ENCODE measurements at regions not wholly inside any gene's neighbourhood (a gene's known extent, or its start where the extent isn't known, plus 50 kb on each side); places are given as distances from the start of the nearest gene placed in this dataset.
A peak's percentile ranks its signal among the peaks of the same experiment; 100 is the strongest.
"Not testable (repeated sequence)": the region's sequence is repeated elsewhere in the genome, so short reads cannot be mapped to it uniquely, and the experiment has no call there.

GRCh38 chr10:91091780-91092179 lies 128.7 kb upstream of the PCGF5 start:
- DNase-seq: no peak

DNA sequence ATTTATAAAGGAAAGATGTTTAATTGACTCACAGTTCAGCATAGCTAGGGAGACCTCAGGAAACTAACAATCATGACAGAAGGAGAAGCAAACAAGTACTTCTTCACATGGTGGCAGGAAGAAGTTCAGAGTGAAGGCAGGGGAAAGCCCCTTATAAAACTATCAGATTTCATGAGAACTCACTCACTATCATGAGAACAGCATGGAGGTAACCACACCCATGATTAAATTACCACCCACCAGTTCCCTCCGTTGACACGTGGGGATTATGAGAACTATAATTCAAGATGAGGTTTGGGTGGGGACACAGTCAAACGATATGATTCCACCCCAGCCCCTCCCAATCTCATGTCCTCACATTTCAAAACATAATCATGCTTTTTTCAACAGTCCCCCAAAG lies 124.2 kb upstream of the PCGF5 start:
- no peak for DNase-seq

- DNase-seq: no peak
Measured at GRCh38 chr10:91097313-91097712, 123.2 kb upstream of the PCGF5 start.

DNA sequence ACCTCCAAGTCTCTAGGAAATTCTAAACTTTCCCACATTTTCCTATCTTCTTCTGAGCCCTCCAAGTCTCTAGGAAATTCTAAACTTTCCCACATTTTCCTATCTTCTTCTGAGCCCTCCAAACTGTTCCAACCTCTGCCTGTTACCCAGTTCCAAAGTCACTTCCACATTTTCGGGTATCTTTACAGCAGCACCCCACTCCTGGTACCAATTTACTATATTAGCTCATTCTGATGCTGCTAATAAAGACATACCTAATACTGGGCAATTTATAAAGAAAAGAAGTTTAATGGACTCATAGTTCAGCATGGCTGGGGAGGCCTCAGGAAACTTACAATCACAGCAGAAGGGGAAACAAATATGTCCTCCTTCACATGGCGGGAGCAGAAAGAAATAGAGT lies 122.4 kb upstream of the PCGF5 start:
- not testable (repeated sequence) for DNase-seq

- no peak for DNase-seq
Measured at GRCh38 chr10:91103384-91104192, 116.9 kb upstream of the PCGF5 start.

GRCh38 chr10:91104193-91105041 lies 116.0 kb upstream of the PCGF5 start:
- no peak for DNase-seq

DNA sequence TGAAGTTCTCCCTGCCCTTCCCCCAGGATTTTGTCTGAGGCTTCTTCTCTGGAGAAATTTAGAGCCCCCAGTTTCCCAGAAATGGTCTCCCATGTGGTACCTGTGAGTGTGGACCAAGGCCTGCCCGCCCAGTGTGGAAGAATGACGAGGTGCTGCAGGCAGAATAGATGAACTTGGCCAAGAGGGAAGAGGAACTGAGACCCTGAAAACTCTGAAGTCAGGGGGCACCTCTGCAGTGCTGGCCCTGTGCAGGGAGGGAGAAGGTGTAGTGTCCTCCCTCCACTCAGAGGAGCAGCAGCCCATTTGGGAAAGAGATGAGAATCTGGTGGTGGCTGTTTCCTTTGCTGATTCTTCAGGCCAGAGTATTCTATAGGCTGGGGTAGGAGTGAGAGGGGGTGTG lies 115.2 kb upstream of the PCGF5 start:
- no peak for DNase-seq

DNA sequence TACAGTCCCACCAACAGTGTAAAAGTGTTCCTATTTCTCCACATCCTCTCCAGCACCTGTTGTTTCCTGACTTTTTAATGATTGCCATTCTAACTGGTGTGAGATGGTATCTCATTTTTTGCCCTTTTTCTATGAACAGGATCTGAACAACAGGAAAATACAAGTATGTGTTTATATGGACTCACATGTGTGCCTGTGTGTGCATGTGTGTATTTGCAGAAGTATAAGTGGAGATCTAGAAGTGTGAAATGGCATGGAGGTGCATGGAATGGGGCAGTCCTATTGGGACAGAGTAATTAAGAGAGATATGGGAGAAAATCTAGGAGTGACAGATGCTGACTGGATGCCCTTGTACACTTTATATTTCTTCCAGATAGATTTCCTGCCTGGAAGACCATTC lies 111.6 kb upstream of the PCGF5 start:
- DNase-seq: no peak

- DNase-seq: no peak
Measured at GRCh38 chr10:91111060-91111459, 109.4 kb upstream of the PCGF5 start.

GRCh38 chr10:91115618-91116390 lies 104.7 kb upstream of the PCGF5 start:
- no peak for DNase-seq

DNA sequence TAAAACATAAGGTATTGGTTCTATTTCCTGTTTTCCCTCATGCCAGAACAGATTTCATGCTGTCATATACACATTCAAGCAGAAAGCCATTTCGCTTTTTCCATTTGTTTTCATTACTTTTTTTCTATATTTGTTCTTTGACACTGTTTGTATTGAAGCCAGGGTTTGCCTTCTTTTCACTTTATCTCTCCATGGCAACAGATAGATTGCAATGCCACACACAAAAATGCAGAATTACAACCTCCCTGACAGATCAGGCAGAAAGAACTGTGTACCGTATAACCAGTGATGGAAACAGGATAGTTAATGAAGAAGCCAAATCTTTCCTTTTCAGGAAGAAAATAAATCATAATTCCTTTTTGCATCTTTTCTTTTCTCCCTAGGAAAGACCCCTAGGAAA lies 103.0 kb upstream of the PCGF5 start:
- DNase-seq: no peak

DNA sequence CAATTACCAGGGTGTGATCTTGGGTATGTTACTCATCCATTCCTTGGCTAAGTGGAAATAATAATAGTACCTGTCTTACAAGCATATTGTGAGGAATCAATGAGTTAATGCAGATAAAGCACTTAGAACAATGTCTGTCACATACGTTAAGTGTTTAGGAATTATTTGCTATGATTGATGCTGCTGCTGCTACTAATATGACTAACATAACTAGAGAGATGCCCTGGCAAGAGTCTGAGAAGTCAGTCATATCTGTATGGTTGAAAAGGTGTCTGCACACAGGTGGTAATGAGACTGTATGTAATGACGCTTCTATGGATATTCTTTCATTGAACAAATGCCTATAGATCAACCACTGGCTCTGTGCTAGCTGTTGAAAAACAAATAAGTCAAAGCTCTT lies 100.1 kb upstream of the PCGF5 start:
- DNase-seq: no peak

DNA sequence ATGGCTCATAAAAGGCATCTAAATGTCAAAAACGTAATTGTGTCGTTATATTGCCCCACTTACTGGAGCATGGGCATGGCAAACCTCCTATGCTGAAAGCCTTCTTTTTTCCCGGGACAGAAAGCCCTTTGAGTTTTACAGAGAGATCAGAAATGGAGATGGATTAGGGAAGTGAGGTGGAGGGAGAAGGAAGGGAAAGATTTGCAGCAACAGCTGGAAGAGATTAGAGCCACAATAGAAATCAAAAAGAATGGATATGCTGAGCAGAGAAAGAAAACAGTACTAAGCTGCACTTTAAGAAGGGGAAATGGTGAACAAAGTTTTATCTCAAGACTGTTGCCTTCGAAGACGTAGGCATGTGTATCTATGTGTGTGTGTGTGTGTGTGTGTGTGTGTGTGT lies 97.2 kb upstream of the PCGF5 start:
- no peak for DNase-seq

GRCh38 chr10:91124016-91124415 lies 96.4 kb upstream of the PCGF5 start:
- no peak for DNase-seq

- DNase-seq: no peak
Measured at GRCh38 chr10:91126471-91126870, 94.0 kb upstream of the PCGF5 start.

DNA sequence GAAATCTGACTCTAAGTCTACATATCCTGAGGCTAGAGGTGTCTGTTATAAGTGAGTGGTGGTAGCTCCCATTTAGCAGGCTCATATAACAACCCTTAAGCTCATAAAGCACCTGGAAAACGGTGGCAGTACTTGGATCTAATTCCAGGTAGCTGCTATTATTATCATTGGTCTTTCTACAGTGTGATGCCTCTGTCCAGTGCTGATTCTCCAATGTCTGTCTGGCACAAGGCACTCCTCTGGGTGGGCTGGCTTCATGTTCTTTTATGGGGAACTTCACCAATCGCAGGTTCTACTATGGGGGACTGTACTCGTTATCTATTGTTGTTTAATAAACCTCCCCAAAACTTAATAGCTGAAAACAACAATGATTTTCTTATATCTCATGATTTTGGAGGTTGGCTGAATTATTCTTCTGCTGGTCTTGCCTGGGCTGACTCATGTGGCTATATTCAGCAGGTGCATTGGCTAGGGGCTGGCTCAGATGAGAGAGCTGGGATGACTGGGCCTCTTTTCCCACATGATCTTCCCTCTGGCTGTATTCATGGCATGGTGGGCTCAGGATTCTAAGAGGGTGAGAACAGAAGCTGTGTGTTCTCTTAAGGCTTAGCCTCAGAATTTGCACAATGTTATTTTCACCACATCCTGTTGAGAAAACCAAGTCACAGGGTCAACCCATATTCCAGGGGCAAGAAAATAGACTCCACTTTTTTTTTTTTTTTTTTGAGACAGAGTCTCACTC lies 93.0 kb upstream of the PCGF5 start:
- no peak for DNase-seq

- DNase-seq: no peak
Measured at GRCh38 chr10:91135113-91135512, 85.3 kb upstream of the PCGF5 start.

DNA sequence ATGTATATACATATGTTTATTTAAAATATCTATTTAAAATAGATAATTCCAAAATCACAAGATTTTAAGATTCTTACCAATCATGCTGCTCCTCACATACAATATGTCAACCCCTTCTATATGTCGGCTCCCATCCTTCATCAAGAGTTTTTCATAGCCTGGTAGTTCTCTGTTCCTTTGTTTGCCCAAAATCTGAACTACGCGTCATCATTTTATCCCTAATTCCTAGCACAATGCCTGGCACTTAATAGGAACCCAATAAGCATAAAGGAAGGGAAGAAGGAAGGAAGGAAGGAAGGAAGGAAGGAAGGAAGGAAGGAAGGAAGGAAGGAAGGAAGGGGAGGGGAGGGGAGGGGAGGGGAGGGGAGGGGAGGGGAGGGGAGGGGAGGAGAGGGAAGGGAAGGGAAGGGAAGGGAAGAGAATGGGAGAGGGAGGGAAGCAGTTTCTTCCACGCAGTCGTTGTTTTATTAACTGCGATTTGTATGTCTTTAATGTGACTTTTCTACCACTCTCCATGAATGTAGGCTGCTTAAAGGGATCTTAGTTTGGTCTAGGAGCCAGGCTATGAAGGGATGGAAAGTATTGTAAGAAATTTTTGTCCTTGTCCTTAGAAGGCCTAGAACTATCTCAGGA lies 83.3 kb upstream of the PCGF5 start:
- no peak for DNase-seq

- no peak for DNase-seq
Measured at GRCh38 chr10:91137822-91138221, 82.6 kb upstream of the PCGF5 start.

- DNase-seq: peak; percentile 35
Measured at GRCh38 chr10:91140995-91141549, 79.4 kb upstream of the PCGF5 start.

DNA sequence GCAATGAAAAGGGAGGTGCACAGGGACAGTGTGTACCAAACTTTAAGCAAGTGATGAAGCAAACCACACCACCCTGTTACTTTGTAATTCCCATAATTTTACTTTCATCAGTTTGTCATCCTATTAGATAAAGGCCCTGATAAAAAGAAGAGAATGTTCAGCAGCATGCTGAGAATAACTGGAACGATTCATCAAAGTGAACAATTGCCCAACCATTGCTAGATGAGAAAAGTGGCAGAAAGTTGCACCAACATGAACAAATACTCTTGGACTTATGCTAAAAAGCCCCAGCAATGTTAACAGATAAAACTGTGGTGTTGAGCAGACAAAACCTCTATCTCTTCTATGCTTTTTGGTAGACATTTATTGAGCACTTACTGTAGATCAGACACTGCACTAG lies 75.5 kb upstream of the PCGF5 start:
- DNase-seq: no peak

- DNase-seq: no peak
Measured at GRCh38 chr10:91146146-91146545, 74.3 kb upstream of the PCGF5 start.

All from inflammatory macrophage treated with lipopolysaccharide for 4 hours (primary cell).